ENCODE measurements at regions not wholly inside any gene's neighbourhood (a gene's known extent, or its start where the extent isn't known, plus 50 kb on each side); places are given as distances from the start of the nearest gene placed in this dataset.

DNA sequence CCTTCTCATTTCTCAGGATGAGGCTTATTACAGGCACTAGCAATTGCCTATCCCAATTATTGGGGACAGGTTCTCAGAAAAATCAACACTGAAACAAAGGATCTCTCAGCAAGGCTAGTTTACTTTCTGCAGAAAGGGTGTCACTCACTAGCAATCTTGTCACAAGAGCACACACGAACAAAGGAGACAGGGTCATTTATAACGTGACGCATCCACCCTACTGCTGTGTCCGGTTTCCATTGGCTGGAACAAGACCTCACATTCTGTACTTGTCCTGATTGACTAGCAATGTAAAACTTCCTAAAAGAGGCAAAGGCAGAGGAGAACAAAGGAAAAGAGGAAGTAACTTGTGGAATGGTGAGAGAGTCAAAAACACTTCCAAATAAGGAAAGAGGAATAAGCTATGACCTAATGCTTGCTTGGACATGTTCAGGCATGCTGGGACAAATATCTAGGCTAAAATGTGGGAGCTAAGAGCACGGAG, 160.2 kb upstream of the STXBP5 start:
- no peak overlapping the region for H3K27ac ChIP-seq
- intact Hi-C loops (cut with DNase I): no loop called here
- no peaks in the 10 kb centered on the region for H3K4me1 ChIP-seq
- no peak for DNase-seq
- no peak overlapping the region for H3K4me3 ChIP-seq
- TF ChIP-seq CTCF (IDR thresholded peaks at IDR 0.05): no peak
- H3K27me3 ChIP-seq: no peaks in the 10 kb centered on the region
- H3K9me3 ChIP-seq: no peaks in the 10 kb centered on the region
- H3K36me3 ChIP-seq: no peaks in the 10 kb centered on the region
- no peak overlapping the region for H3K9ac ChIP-seq (ENCODE audit: low read depth in 2 of 2, low read length in 2 of 2)

GRCh38 chr6:147046141-147046877, 157.9 kb upstream of the STXBP5 start:
- Histone ChIP-seq H3K36me3 (no peaks in the 10 kb centered on the region), H3K27me3 (no peaks in the 10 kb centered on the region), H3K4me1 (no peaks in the 10 kb centered on the region), H3K4me3 (no peak overlapping the region), H3K9ac (ENCODE audit: low read depth in 2 of 2, low read length in 2 of 2) (no peak overlapping the region), H3K9me3 (no peaks in the 10 kb centered on the region), H3K27ac (no peak overlapping the region)
- no peak for TF ChIP-seq CTCF (IDR thresholded peaks at IDR 0.05)
- intact Hi-C loops (cut with DNase I): no loop called here
- DNase-seq: no peak

DNA sequence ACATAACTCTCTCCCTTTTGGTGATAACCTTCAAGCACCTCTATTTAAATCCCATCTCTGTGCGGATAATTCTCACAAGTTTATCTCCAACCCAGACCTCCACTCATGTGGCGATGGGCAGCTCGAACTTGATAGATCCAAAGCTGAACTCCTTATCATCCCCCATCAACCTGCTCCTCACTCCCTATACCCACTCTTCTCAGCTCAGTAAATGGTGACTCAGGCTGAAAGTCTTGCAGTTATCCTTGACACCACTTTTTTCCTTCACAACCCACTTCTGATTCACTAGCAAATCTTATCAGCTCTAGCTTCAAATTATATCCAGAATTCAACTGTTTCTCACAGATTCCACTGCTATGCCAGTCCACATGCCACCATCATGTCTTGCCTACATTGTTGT, 155.3 kb upstream of the STXBP5 start:
- TF ChIP-seq CTCF (IDR thresholded peaks at IDR 0.05): no peak
- H3K4me1 ChIP-seq: no peaks in the 10 kb centered on the region
- intact Hi-C loops (cut with DNase I): no loop called here
- no peaks in the 10 kb centered on the region for H3K9me3 ChIP-seq
- no peak overlapping the region for H3K4me3 ChIP-seq
- no peak overlapping the region for H3K9ac ChIP-seq (ENCODE audit: low read depth in 2 of 2, low read length in 2 of 2)
- no peak overlapping the region for H3K27ac ChIP-seq
- no peaks in the 10 kb centered on the region for H3K27me3 ChIP-seq
- no peaks in the 10 kb centered on the region for H3K36me3 ChIP-seq
- no peak for DNase-seq

DNA sequence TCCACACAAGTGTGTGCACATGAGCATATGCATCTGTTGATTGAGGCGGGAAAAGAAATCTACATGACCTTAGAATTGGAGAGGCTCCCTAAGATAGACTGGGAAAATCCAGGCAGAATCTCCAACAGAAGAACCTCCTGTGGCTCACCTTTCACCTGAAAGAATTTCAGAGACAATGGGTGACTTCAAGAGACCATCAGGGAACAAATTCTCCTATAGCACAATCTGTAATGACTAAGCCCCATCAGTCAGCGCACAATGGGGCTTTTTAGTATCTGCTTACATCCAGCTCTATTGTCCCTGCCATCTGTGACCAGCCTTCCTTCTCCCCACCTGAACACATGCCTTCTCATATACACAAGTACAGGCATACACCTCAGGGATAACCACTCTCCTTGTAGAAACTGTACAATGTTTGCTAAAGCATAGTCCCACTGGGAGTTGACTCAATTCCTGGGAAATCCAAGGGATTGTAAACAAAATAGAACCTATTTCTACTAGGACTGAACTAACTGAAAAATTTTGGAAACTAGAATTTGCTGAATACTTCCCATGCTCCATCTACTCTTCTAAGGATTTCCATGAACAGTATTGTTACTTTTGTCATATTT, 150.8 kb upstream of the STXBP5 start:
- Histone ChIP-seq H3K4me3 (no peak overlapping the region), H3K4me1 (no peaks in the 10 kb centered on the region), H3K9ac (ENCODE audit: low read depth in 2 of 2, low read length in 2 of 2) (no peak overlapping the region), H3K36me3 (no peaks in the 10 kb centered on the region), H3K27me3 (no peaks in the 10 kb centered on the region), H3K27ac (no peak overlapping the region), H3K9me3 (no peaks in the 10 kb centered on the region)
- no peak for TF ChIP-seq CTCF (IDR thresholded peaks at IDR 0.05)
- DNase-seq: no peak
- intact Hi-C loops (cut with DNase I): no loop called here

DNA sequence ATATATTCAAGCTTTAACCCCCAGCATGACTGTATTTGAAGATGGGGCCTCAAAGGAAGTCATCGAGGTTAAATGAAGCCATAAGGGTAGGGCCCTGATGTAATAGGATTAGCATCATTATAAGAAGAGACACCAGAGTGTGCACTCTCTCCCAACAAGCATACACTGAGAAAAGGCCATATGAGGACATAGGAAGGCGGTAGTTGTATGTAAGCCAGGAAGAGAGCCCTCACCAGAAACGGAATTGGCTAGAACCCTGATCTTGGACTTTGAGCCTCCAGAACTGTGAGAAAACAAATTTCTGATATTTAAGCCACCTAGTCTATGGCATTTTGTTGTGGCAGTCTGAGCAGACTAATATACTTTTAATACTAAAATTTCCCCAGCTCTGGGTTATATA, 150.1 kb upstream of the STXBP5 start:
- no peak overlapping the region for H3K27ac ChIP-seq
- H3K36me3 ChIP-seq: no peaks in the 10 kb centered on the region
- TF ChIP-seq CTCF (IDR thresholded peaks at IDR 0.05): no peak
- DNase-seq: no peak
- no peaks in the 10 kb centered on the region for H3K9me3 ChIP-seq
- H3K4me1 ChIP-seq: no peaks in the 10 kb centered on the region
- H3K9ac ChIP-seq (ENCODE audit: low read depth in 2 of 2, low read length in 2 of 2): no peak overlapping the region
- H3K27me3 ChIP-seq: no peaks in the 10 kb centered on the region
- intact Hi-C loops (cut with DNase I): no loop called here
- no peak overlapping the region for H3K4me3 ChIP-seq
